Lung (tissue), 11 donors: ENCODE measurements at regions not wholly inside any gene's neighbourhood (a gene's known extent, or its start where the extent isn't known, plus 50 kb on each side); places are given as distances from the start of the nearest gene placed in this dataset.

ENCODE experiments used
- ATAC-seq: fragments of 200-7000 bp; cut with Tn5 transposase; one replicate; pipeline ENCODE4 v1.9.1; 2020; ENCODE audit warnings: moderate number of reproducible peaks; ENCODE audit not compliant: insufficient read depth, low FRiP score
- DNase-seq, 3 donors: peaks; one replicate each; pipeline ENCODE4 v3.0.0-alpha.2; 2013 to 2017
- H3K27ac ChIP-seq, 2 donors: one replicate each; pipeline ENCODE4 v1.5.1; 2013; ENCODE audit warnings: mild to moderate bottlenecking in 2 of 2, moderate library complexity in 2 of 2, control low read depth in 1 of 2, inconsistent platforms in 1 of 2, low read depth in 1 of 2, low read length in 1 of 2
- H3K27me3 ChIP-seq, 3 donors: one replicate each; pipeline ENCODE4 v1.5.1; 2013; ENCODE audit warnings: low read length in 2 of 3; ENCODE audit not compliant: control insufficient read depth in 3 of 3, insufficient read depth in 3 of 3
- H3K36me3 ChIP-seq, 4 donors: one replicate each; pipeline ENCODE4 v1.5.1; 2013; ENCODE audit warnings: low read length in 4 of 4, mild to moderate bottlenecking in 1 of 4, moderate library complexity in 1 of 4; ENCODE audit not compliant: control insufficient read depth in 4 of 4, insufficient read depth in 4 of 4
- H3K4me1 ChIP-seq, 5 donors: one replicate each; pipeline ENCODE4 v1.5.1; 2013; ENCODE audit warnings: low read length in 5 of 5, mild to moderate bottlenecking in 2 of 5, moderate library complexity in 1 of 5; ENCODE audit not compliant: control insufficient read depth in 5 of 5, insufficient read depth in 5 of 5
- H3K4me3 ChIP-seq: one replicate; pipeline ENCODE4 v1.5.1; 2013; ENCODE audit warnings: mild to moderate bottlenecking, control low read depth, moderate library complexity
- H3K9ac ChIP-seq, 2 donors: one replicate each; pipeline ENCODE4 v1.5.1; 2013; ENCODE audit warnings: low read length in 2 of 2, control low read depth in 1 of 2; ENCODE audit not compliant: insufficient read depth in 1 of 2
- H3K9me3 ChIP-seq, 4 donors: one replicate each; pipeline ENCODE4 v1.5.1; 2013; ENCODE audit warnings: low read length in 3 of 4, mild to moderate bottlenecking in 1 of 4, moderate library complexity in 1 of 4; ENCODE audit not compliant: control insufficient read depth in 4 of 4, insufficient read depth in 3 of 4
- CTCF ChIP-seq: IDR thresholded peaks from 2 replicates; pipeline ENCODE4 v1.5.1; 2012; ENCODE audit warnings: mild to moderate bottlenecking; ENCODE audit errors: control extremely low read depth, extremely low read depth
- WGBS, 2 donors: extraction: QIAGEN DNeasy Blood & Tissue Kit; methylation state at CpG; one replicate each; pipeline ENCODE4 v1.1.7; 2013; 5-methylcytosine and 5-hydroxymethylcytosine counted together
- donor health status: control.
- donor health status: control.
- donor health status: Bipolar disorder and iron deficiency.
- donor health status: healthy.
- donor health status: DM: yes; HTN: yes; CAD: no.

DNA sequence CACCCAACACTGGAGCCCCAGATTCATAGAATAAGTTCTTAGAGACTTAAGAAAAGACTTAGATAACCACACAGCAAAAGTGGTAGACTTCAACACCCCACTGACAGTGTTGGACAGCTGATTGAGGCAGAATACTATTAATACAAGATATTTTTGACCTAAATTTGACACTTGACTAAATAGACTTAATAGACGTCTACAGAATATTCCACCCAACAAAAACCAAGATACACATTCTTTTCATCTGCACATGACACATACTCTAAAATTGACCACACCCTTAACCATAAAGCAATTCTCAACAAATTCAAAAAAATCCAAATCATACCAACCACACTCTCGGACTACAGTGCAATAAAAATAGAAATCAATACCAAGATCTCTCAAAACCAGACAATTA is 179.8 kb upstream of the TPM1 start:
- DNase-seq (no peak), ATAC-seq (no peak)
- WGBS, 2 donors = 88 to 93% methylated on average over 2 of the region's 2 CpGs
- Histone ChIP-seq H3K4me1 (no peaks in the 10 kb centered on the region), H3K27me3 (no peaks in the 10 kb centered on the region), H3K9ac (no peak overlapping the region), H3K4me3 (no peak overlapping the region), H3K9me3 (no peaks in the 10 kb centered on the region), H3K27ac (no peak overlapping the region), H3K36me3 (no peaks in the 10 kb centered on the region)
- TF ChIP-seq CTCF = no peak

GRCh38 chr15:62866366-62866765 is 176.2 kb upstream of the TPM1 start:
- Histone ChIP-seq H3K4me3 (no peak overlapping the region), H3K4me1 (no peaks in the 10 kb centered on the region), H3K27me3 (no peaks in the 10 kb centered on the region), H3K27ac (no peak overlapping the region), H3K36me3 (no peaks in the 10 kb centered on the region), H3K9ac (no peak overlapping the region), H3K9me3 (no peaks in the 10 kb centered on the region)
- TF ChIP-seq CTCF = no peak
- WGBS, 2 donors = 87% methylated on average over 6 of the region's 6 CpGs
- ATAC-seq (no peak), DNase-seq (no peak)

DNA sequence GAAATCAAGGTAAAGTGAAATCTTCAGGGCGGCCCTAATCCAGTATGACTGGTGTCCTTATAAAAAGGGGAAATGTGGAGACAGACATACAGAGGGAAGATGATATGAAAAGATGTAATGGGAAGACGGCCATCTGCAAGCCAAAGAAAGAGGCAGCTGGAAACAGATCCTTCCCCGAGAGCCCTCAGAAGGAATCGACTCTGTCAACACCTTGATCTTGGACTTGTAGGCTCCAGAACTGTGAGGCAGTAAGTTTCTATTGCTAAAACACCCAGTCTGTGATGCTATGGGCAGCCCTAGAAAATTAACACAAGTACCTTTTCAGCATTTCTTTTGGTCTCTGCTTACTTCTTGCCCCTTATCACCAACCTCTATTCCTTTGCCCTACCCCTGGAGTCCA is 174.7 kb upstream of the TPM1 start:
- H3K9ac ChIP-seq = no peak overlapping the region
- no peaks in the 10 kb centered on the region for H3K36me3 ChIP-seq
- no peak for DNase-seq
- no peak overlapping the region for H3K27ac ChIP-seq
- ATAC-seq = no peak
- no peak overlapping the region for H3K4me3 ChIP-seq
- no peaks in the 10 kb centered on the region for H3K9me3 ChIP-seq
- H3K27me3 ChIP-seq = no peaks in the 10 kb centered on the region
- TF ChIP-seq CTCF = no peak
- WGBS, 2 donors = 89 to 93% methylated on average over 4 of the region's 4 CpGs
- H3K4me1 ChIP-seq = no peaks in the 10 kb centered on the region

DNA sequence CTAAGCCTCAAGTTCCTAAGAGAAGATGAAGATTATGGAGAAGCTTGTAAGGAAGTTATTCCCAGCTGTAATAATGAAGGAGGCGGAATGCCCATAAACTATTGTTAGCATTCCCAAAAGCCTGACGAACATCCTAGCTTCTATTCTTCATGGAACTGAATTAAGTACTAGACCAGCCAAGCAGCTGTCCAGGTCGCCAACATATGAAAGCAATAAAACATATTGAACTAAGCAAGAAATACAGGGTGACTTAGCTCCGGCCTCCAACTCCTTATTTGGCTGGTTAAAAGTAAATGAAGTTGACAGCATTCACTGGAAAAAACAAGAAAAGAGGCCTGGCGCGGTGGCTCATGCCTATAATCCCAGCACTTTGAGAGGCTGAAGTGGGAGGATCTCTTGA is 174.0 kb upstream of the TPM1 start:
- Histone ChIP-seq H3K4me1 (no peaks in the 10 kb centered on the region), H3K27ac (no peak overlapping the region), H3K36me3 (no peaks in the 10 kb centered on the region), H3K27me3 (no peaks in the 10 kb centered on the region), H3K9ac (no peak overlapping the region), H3K9me3 (no peaks in the 10 kb centered on the region), H3K4me3 (no peak overlapping the region)
- WGBS, 2 donors = 86 to 94% methylated on average over 6 of the region's 6 CpGs
- DNase-seq = no peak
- ATAC-seq = no peak
- TF ChIP-seq CTCF = no peak
